ENCODE measurements at regions not wholly inside any gene's neighbourhood (a gene's known extent, or its start where the extent isn't known, plus 50 kb on each side); places are given as distances from the start of the nearest gene placed in this dataset.

DNA sequence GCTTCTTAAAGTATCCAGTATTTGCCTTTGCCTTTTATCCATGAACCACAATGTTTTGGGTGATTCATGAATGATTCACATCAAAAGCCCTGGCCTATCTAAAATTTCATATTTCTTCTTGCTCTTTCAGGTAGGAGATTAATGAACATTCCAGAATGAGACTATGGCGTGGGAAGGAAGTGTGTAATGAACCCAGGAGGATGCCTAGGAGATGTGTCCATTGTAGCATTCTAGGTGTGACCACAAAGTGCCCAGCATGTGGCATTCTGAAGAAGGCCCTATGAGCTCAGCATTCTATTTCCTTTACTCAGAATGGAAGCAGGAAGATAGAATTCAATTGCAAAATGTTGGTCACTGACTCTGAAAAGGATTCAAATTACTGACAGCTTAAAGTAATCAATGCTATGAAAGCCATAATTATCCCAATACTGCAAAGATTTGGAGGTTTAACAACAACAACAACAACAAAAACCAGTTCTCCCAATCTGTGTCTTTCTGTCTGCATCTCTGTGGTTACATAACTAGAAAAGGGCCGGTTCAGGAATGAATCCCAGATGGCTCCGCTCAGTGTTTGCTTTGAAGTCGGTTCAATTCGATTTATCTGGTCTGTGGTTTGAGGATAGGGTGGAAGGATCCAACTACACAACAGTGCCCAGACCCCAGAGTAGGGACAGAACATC, 126.7 kb downstream of the FOXD1 start:
- TF ChIP-seq, protein P1, sequence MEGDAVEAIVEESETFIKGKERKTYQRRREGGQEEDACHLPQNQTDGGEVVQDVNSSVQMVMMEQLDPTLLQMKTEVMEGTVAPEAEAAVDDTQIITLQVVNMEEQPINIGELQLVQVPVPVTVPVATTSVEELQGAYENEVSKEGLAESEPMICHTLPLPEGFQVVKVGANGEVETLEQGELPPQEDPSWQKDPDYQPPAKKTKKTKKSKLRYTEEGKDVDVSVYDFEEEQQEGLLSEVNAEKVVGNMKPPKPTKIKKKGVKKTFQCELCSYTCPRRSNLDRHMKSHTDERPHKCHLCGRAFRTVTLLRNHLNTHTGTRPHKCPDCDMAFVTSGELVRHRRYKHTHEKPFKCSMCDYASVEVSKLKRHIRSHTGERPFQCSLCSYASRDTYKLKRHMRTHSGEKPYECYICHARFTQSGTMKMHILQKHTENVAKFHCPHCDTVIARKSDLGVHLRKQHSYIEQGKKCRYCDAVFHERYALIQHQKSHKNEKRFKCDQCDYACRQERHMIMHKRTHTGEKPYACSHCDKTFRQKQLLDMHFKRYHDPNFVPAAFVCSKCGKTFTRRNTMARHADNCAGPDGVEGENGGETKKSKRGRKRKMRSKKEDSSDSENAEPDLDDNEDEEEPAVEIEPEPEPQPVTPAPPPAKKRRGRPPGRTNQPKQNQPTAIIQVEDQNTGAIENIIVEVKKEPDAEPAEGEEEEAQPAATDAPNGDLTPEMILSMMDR (IDR thresholded peaks at IDR 0.05 in 4 of 5, conservative IDR thresholded peaks at IDR 0.05 in 1 of 5) = no peak
- no peak for TF ChIP-seq POLR2A (IDR thresholded peaks at IDR 0.05)

Data from gastrocnemius medialis (tissue), 4 donors.